OCI-LY3 (cell line): ENCODE measurements at regions not wholly inside any gene's neighbourhood (a gene's known extent, or its start where the extent isn't known, plus 50 kb on each side); places are given as distances from the start of the nearest gene placed in this dataset.

Source experiments
- EZH2phosphoT487 ChIP-seq: fragments of 200-600 bp; shearing (Covaris generic); IDR thresholded peaks from 2 replicates; pipeline ENCODE4 v1.6.1; 2018; ENCODE audit warnings: antibody characterized with exemption, mixed run types, low read depth
- TF ChIP-seq, protein P1 (sequence below): fragments of 200-600, 300-600 bp; sonication (generic); IDR thresholded peaks from 2 replicates; pipeline ENCODE4 v1.5.1; 2014; ENCODE audit warnings: antibody characterized with exemption, low read length, low read depth

DNA sequence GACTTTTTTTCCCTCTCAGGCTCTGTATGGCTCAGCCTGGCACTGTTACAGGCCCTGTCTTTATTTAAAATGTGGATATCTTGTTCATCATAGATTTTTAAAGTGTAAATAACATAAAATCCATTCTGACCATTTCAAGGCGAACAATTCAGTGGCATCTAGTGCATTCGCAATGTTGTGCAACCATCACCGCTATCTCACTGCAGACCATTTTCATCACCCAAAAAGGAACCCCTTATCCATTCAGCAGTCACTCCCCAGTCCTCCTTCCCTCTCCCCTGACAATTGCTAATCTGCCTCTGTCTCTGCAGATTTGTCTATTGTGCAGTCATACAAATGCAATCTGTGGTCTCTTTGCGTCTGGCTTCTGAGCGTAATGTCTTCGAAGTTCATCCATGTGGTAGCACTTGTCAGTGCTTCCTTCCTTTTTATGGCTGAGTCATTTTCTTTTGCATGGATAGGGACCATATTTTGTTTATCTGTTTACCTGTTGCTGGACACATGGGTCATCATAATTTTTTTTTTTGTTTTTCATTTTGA is 148.8 kb upstream of the LHX5 start:
- TF ChIP-seq, protein P1, sequence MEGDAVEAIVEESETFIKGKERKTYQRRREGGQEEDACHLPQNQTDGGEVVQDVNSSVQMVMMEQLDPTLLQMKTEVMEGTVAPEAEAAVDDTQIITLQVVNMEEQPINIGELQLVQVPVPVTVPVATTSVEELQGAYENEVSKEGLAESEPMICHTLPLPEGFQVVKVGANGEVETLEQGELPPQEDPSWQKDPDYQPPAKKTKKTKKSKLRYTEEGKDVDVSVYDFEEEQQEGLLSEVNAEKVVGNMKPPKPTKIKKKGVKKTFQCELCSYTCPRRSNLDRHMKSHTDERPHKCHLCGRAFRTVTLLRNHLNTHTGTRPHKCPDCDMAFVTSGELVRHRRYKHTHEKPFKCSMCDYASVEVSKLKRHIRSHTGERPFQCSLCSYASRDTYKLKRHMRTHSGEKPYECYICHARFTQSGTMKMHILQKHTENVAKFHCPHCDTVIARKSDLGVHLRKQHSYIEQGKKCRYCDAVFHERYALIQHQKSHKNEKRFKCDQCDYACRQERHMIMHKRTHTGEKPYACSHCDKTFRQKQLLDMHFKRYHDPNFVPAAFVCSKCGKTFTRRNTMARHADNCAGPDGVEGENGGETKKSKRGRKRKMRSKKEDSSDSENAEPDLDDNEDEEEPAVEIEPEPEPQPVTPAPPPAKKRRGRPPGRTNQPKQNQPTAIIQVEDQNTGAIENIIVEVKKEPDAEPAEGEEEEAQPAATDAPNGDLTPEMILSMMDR: no peak
- TF ChIP-seq EZH2phosphoT487: no peak
